OCI-LY7 (cell line): ENCODE measurements at regions not wholly inside any gene's neighbourhood (a gene's known extent, or its start where the extent isn't known, plus 50 kb on each side); places are given as distances from the start of the nearest gene placed in this dataset.

Experiments used
- BruUV-seq: library from RNA; stranded (reverse); fragments of 400-500 nt; replicated peaks from 2 replicates; lab custom pipeline; 2021; lab: Mats Ljungman, UMichigan
- CTCF ChIA-PET: fragments of 300-600 bp; sonication (Branson Sonifier 250); formaldehyde crosslinking; loops from one replicate; lab custom pipeline; 2022; ENCODE audit warnings: antibody characterized with exemption; ENCODE audit not compliant: unreplicated experiment; lab: Charles Lee
- POLR2A ChIA-PET: fragments of 300-600 bp; sonication (Branson Sonifier 250); formaldehyde crosslinking; loops from one replicate; lab custom pipeline; 2022; ENCODE audit warnings: antibody characterized with exemption; lab: Charles Lee
- DNase-seq: peaks from one replicate; pipeline ENCODE4 v3.0.0-alpha.2; 2015; ENCODE audit warnings: low spot score
- H2AFZ ChIP-seq: fragments of 200-600 bp; sonication (generic), shearing (Covaris generic); 2 replicates; pipeline ENCODE4 v1.6.1; 2014; ENCODE audit warnings: mild to moderate bottlenecking, antibody characterized with exemption, low read length, moderate library complexity
- H3K27ac ChIP-seq: fragments of 200-600 bp; sonication (generic); 2 replicates; pipeline ENCODE4 v1.5.1; 2014; ENCODE audit warnings: mixed run types, low read depth, mild to moderate bottlenecking, moderate library complexity, low read length, inconsistent platforms; ENCODE audit not compliant: poor library complexity, severe bottlenecking
- H3K36me3 ChIP-seq: fragments of 200-600 bp; sonication (generic); 2 replicates; pipeline ENCODE4 v1.6.1; 2014; ENCODE audit warnings: mild to moderate bottlenecking, antibody characterized with exemption, low read length, moderate library complexity, mixed read lengths; ENCODE audit not compliant: insufficient read depth
- H3K4me1 ChIP-seq: fragments of 200-600 bp; sonication (generic); 2 replicates; pipeline ENCODE4 v1.5.1; 2014; ENCODE audit warnings: mild to moderate bottlenecking, low read length; ENCODE audit not compliant: insufficient read depth, poor library complexity, severe bottlenecking
- H3K4me2 ChIP-seq: fragments of 200-600 bp; sonication (generic); 2 replicates; pipeline ENCODE4 v1.6.1; 2014; ENCODE audit warnings: mild to moderate bottlenecking, low read length
- H3K4me3 ChIP-seq: fragments of 200-600 bp; sonication (generic); 2 replicates; pipeline ENCODE4 v1.5.1; 2014; ENCODE audit warnings: mild to moderate bottlenecking, low read depth, low read length; ENCODE audit not compliant: poor library complexity, severe bottlenecking
- H3K79me2 ChIP-seq: fragments of 200-600 bp; sonication (generic); 2 replicates; pipeline ENCODE4 v1.6.1; 2016; ENCODE audit warnings: low read depth, mild to moderate bottlenecking, low read length, moderate library complexity, mixed read lengths; ENCODE audit not compliant: insufficient read depth
- H3K9me2 ChIP-seq: fragments of 200-600 bp; sonication (generic); 2 replicates; pipeline ENCODE4 v1.6.1; 2016; ENCODE audit warnings: mild to moderate bottlenecking, low read length, mixed read lengths; ENCODE audit not compliant: insufficient read depth
- H3K9me3 ChIP-seq: fragments of 200-600 bp; sonication (generic); 2 replicates; pipeline ENCODE4 v1.6.1; 2014; ENCODE audit warnings: mild to moderate bottlenecking, mixed run types, low read length, mixed read lengths
- H4K20me1 ChIP-seq: fragments of 200-600 bp; sonication (generic); 2 replicates; pipeline ENCODE4 v1.6.1; 2014; ENCODE audit warnings: mild to moderate bottlenecking, antibody characterized with exemption, low read length, moderate library complexity, mixed read lengths; ENCODE audit not compliant: insufficient read depth
- EZH2phosphoT487 ChIP-seq: fragments of 200-600 bp; sonication (generic); IDR thresholded peaks from 2 replicates; pipeline ENCODE4 v1.6.1; 2018; ENCODE audit warnings: low read depth, borderline replicate concordance, mild to moderate bottlenecking, mixed run types, antibody characterized with exemption, low read length, moderate library complexity, mixed read lengths
- intact Hi-C: fragments of 100-400 bp; cut with micrococcal nuclease; formaldehyde crosslinking; loops from one replicate; pipeline ENCODE4 v1.10.0; 2022; ENCODE audit not compliant: unreplicated experiment
- TF ChIP-seq, protein P1 (sequence below): fragments of 200-600 bp; sonication (generic); conservative IDR thresholded peaks from 2 replicates; pipeline ENCODE4 v1.5.1; 2014; ENCODE audit warnings: mild to moderate bottlenecking, antibody characterized with exemption, low read length, moderate library complexity, mixed read lengths

DNA sequence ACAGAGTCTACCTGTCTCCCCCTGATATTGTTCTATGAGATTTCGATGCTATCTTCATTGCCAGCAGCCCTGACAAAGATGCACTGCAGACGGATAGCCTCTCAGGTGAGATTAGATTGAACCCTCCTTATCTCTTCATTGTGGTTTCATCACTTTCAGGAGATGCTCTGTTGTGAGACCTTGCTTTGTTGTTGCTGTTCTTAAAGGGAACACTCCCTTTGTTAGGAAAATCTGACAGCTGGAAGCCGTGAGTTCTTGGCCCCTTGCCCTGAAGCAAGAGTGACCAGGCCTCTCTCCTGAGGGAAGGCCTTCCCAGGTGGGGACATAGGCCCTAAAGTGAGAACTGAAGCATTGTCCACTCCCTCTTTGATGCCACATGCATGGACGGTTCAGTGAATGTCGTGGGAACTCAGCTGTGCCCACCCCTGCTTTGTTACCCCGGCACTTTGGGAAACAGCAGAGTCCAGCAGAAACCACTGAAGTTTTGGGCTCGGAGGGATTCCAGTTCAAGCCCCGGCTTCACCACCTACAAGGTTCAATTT, 976.1 kb downstream of the TBC1D22A start:
- H3K9me3 ChIP-seq: no peaks in the 10 kb centered on the region
- no peaks in the 10 kb centered on the region for H3K4me1 ChIP-seq
- no peaks in the 10 kb centered on the region for H3K79me2 ChIP-seq
- no peaks in the 10 kb centered on the region for H3K9me2 ChIP-seq
- H3K4me3 ChIP-seq: no peak overlapping the region
- intact Hi-C loops: no loop called here
- H4K20me1 ChIP-seq: no peaks in the 10 kb centered on the region
- H3K36me3 ChIP-seq: no peaks in the 10 kb centered on the region
- no TSS peak for BruUV-seq
- no peak for TF ChIP-seq EZH2phosphoT487
- TF ChIP-seq, protein P1, sequence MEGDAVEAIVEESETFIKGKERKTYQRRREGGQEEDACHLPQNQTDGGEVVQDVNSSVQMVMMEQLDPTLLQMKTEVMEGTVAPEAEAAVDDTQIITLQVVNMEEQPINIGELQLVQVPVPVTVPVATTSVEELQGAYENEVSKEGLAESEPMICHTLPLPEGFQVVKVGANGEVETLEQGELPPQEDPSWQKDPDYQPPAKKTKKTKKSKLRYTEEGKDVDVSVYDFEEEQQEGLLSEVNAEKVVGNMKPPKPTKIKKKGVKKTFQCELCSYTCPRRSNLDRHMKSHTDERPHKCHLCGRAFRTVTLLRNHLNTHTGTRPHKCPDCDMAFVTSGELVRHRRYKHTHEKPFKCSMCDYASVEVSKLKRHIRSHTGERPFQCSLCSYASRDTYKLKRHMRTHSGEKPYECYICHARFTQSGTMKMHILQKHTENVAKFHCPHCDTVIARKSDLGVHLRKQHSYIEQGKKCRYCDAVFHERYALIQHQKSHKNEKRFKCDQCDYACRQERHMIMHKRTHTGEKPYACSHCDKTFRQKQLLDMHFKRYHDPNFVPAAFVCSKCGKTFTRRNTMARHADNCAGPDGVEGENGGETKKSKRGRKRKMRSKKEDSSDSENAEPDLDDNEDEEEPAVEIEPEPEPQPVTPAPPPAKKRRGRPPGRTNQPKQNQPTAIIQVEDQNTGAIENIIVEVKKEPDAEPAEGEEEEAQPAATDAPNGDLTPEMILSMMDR: no peak
- POLR2A ChIA-PET: no interaction called here
- DNase-seq: no peak
- H3K27ac ChIP-seq: no peak overlapping the region
- H3K4me2 ChIP-seq: no peak overlapping the region
- CTCF ChIA-PET: no interaction called here
- H2AFZ ChIP-seq: no peak overlapping the region

DNA sequence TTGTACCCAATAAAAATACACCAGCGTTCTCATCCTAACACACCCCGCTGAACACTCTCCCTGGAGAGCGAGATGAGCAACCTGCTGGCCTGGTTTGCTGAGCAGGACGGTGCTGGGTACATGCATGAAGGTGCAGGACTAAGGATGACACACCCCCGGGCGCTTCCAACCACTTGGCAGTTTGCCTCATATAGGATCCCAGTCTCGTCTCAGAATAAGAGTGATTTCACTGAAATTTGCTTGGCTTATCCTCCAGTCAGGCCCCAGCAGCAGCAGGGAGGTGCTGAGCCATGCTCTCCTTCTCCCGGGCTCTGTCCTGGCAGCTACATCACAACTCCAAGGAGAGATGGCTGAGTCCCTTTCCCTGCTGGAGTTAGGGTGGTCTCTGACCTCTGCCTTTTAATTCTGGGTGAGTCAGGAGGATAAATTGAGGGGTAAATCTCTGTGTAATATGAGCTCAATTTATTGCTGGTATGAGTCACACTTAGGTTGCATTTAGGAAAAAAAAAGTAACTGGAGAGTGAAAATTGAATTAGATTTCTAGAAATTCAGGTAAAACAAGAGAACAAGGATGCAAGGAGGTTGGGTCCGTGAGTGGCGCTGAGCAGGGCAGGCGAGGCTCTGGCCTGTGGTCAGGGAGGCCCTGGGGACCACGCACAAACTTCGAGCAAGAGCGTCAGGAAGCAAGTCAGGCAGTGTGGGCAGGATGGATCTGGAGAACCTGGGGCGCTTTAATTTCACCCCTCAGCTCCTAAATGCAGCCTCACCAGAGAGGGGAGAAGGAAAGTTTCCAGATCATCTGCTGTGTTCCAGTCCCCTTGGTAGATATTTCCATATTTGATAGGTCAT, 974.0 kb downstream of the TBC1D22A start:
- Histone ChIP-seq H4K20me1 (no peaks in the 10 kb centered on the region), H3K36me3 (no peaks in the 10 kb centered on the region), H3K79me2 (no peaks in the 10 kb centered on the region), H3K4me1 (no peaks in the 10 kb centered on the region), H2AFZ (no peak overlapping the region), H3K4me3 (no peak overlapping the region), H3K4me2 (no peak overlapping the region), H3K27ac (no peak overlapping the region), H3K9me3 (no peaks in the 10 kb centered on the region), H3K9me2 (no peaks in the 10 kb centered on the region)
- BruUV-seq: no TSS peak
- intact Hi-C loops: no loop called here
- DNase-seq: no peak
- TF ChIP-seq, protein P1: no peak
- no peak for TF ChIP-seq EZH2phosphoT487
- ChIA-PET POLR2A (no interaction called here), CTCF (no interaction called here)

DNA sequence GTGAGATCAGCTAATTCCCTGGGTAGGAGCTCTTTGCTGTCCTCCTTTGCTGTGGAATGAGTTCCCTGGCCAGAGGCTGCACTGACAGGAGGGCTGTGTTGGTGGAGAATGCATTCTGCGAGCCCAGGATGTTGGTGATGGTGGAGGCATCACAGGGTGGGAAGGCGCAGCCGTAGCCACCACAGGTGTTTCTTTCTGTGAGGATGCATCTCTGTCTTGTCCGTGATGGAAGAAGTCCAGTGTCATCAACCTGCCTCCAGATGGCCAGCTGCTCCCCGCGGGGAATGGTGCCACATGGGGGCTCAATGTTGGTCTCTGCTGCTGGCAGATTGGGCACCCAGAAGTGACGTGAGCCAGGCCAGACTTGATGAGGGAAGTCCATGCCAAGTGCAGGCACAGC, 972.1 kb downstream of the TBC1D22A start:
- BruUV-seq: no TSS peak
- no peak overlapping the region for H2AFZ ChIP-seq
- no peak overlapping the region for H3K4me3 ChIP-seq
- no peak for DNase-seq
- H3K4me2 ChIP-seq: no peak overlapping the region
- no peaks in the 10 kb centered on the region for H3K79me2 ChIP-seq
- no peaks in the 10 kb centered on the region for H3K4me1 ChIP-seq
- no peaks in the 10 kb centered on the region for H3K9me2 ChIP-seq
- intact Hi-C loops: no loop called here
- CTCF ChIA-PET: no interaction called here
- H4K20me1 ChIP-seq: no peaks in the 10 kb centered on the region
- peaks cover 6% of the 10 kb centered on the region; the same call in 1 of the 2 replicates for H3K9me3 ChIP-seq
- H3K36me3 ChIP-seq: no peaks in the 10 kb centered on the region
- H3K27ac ChIP-seq: no peak overlapping the region
- POLR2A ChIA-PET: no interaction called here
- TF ChIP-seq, protein P1: no peak
- TF ChIP-seq EZH2phosphoT487: no peak
